ENCODE measurements at regions not wholly inside any gene's neighbourhood (a gene's known extent, or its start where the extent isn't known, plus 50 kb on each side); places are given as distances from the start of the nearest gene placed in this dataset.

DNA sequence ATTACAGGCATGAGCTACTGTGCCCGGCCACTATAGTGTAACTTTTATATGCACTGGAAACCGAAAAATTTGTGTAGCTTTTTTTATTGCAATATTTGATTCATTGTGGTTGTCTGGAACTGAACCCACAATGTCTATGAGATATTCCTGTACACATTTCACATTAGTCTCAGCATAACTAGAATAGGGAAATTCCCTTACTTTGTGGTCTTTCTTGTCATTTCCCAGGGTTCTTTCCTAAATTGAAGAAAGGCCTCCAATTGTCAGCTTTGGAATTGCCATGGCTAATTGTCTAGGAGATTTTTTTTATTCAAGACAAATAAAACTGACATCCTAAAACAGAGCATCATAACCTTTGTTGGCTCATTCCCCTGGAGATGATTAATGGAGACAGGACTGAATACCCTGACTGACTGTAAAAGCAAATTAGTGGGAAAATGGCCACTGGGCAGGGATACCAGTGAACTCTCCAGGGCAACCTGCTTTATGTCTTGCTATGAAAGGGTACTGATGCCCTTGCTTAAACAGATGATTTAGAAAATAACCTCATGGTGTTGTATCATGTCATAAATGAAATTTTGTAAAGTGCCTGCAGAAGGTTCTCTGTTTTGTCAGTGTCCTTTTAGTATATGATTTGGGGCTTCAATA, 576.9 kb downstream of the RFPL4B start:
- Histone ChIP-seq H3K4me2 (ENCODE audit: low read length) (no peak overlapping the region), H3K4me3 (ENCODE audit: low read depth, low read length, poor library complexity, severe bottlenecking) (no peak overlapping the region), H3K9me2 (ENCODE audit: low read depth, low read length) (no peaks in the 10 kb centered on the region), H3K9me3 (ENCODE audit: low read length) (no peaks in the 10 kb centered on the region), H3K9ac (ENCODE audit: low read length) (no peak overlapping the region), H3K27me3 (ENCODE audit: insufficient read depth, low read length) (no peaks in the 10 kb centered on the region), H4K20me1 (ENCODE audit: insufficient read depth, low read length) (no peaks in the 10 kb centered on the region), H3K4me1 (ENCODE audit: insufficient read depth, low read length, severe bottlenecking) (no peaks in the 10 kb centered on the region), H3K79me2 (ENCODE audit: insufficient read depth, low read length) (no peaks in the 10 kb centered on the region), H3K36me3 (ENCODE audit: insufficient read depth, low read length) (no peaks in the 10 kb centered on the region), H2AFZ (ENCODE audit: low read length) (no peak overlapping the region), H3F3A (ENCODE audit: insufficient read depth, low read length) (no peaks in the 10 kb centered on the region), H3K27ac (ENCODE audit: low read depth, low read length, poor library complexity, severe bottlenecking) (no peak overlapping the region)
- no peak for TF ChIP-seq EZH2 (IDR thresholded peaks at IDR 0.05; ENCODE audit: borderline replicate concordance, low read length)
- TF ChIP-seq, protein P1, sequence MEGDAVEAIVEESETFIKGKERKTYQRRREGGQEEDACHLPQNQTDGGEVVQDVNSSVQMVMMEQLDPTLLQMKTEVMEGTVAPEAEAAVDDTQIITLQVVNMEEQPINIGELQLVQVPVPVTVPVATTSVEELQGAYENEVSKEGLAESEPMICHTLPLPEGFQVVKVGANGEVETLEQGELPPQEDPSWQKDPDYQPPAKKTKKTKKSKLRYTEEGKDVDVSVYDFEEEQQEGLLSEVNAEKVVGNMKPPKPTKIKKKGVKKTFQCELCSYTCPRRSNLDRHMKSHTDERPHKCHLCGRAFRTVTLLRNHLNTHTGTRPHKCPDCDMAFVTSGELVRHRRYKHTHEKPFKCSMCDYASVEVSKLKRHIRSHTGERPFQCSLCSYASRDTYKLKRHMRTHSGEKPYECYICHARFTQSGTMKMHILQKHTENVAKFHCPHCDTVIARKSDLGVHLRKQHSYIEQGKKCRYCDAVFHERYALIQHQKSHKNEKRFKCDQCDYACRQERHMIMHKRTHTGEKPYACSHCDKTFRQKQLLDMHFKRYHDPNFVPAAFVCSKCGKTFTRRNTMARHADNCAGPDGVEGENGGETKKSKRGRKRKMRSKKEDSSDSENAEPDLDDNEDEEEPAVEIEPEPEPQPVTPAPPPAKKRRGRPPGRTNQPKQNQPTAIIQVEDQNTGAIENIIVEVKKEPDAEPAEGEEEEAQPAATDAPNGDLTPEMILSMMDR (IDR thresholded peaks at IDR 0.05; ENCODE audit: low read length): no peak

DNA sequence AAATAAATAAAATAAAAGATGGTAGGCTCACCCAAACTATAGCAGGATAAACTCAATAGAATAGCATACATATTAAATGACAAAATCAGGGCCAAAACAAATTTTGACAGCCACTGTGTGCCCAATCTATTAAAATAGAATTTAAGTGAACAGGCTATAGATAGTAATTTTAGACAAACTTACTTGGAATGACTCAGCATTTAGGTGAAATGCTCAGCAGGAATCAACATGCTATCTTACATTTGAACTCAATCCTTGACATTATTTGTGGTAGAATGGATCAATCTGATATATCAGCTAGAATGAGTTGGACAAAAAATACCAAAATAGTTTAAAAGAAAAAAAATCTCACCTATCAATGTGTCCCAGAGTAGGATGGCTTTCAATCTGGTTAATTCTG, 578.6 kb downstream of the RFPL4B start:
- no peak overlapping the region for H3K27ac ChIP-seq (ENCODE audit: low read depth, low read length, poor library complexity, severe bottlenecking)
- no peaks in the 10 kb centered on the region for H4K20me1 ChIP-seq (ENCODE audit: insufficient read depth, low read length)
- no peak overlapping the region for H3K4me3 ChIP-seq (ENCODE audit: low read depth, low read length, poor library complexity, severe bottlenecking)
- no peaks in the 10 kb centered on the region for H3K9me3 ChIP-seq (ENCODE audit: low read length)
- H2AFZ ChIP-seq (ENCODE audit: low read length): no peak overlapping the region
- H3F3A ChIP-seq (ENCODE audit: insufficient read depth, low read length): no peaks in the 10 kb centered on the region
- H3K9me2 ChIP-seq (ENCODE audit: low read depth, low read length): no peaks in the 10 kb centered on the region
- no peaks in the 10 kb centered on the region for H3K4me1 ChIP-seq (ENCODE audit: insufficient read depth, low read length, severe bottlenecking)
- H3K36me3 ChIP-seq (ENCODE audit: insufficient read depth, low read length): no peaks in the 10 kb centered on the region
- no peak overlapping the region for H3K9ac ChIP-seq (ENCODE audit: low read length)
- H3K27me3 ChIP-seq (ENCODE audit: insufficient read depth, low read length): no peaks in the 10 kb centered on the region
- TF ChIP-seq, protein P1 (IDR thresholded peaks at IDR 0.05; ENCODE audit: low read length): no peak
- no peak for TF ChIP-seq EZH2 (IDR thresholded peaks at IDR 0.05; ENCODE audit: borderline replicate concordance, low read length)
- H3K79me2 ChIP-seq (ENCODE audit: insufficient read depth, low read length): no peaks in the 10 kb centered on the region
- H3K4me2 ChIP-seq (ENCODE audit: low read length): no peak overlapping the region

DNA sequence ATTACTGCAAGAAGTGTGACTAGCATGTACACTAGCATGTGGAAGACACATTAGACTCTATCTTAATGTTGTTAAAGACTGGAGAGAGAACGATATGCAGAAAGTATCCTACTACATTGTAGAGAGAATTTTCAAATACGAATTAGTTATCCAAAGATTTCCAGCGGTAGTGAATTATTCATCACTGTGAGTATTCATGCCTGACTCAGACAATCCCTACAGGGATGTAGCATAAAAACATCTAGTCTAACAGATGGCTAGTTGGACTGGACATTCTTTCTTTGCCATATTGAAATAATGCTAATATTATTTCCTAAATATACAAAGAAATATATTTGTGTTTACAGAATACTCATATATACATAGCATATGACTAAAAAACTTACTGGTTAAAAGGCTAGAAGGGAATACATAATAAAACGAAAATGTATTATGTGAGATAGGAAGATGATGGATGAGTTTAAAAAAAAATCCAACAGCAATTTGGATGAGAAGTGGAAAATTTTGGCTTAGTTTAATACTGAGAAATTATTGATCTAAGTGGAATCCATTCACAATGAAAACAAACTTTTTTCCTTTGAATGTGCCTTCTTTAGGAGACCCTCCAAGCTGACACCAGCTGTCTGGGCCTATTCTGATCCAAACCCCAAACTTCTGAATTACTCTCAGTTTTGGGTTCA, 580.7 kb downstream of the RFPL4B start:
- H3K27ac ChIP-seq (ENCODE audit: low read depth, low read length, poor library complexity, severe bottlenecking): no peak overlapping the region
- no peak overlapping the region for H3K9ac ChIP-seq (ENCODE audit: low read length)
- H3F3A ChIP-seq (ENCODE audit: insufficient read depth, low read length): no peaks in the 10 kb centered on the region
- no peaks in the 10 kb centered on the region for H3K9me2 ChIP-seq (ENCODE audit: low read depth, low read length)
- no peak overlapping the region for H2AFZ ChIP-seq (ENCODE audit: low read length)
- TF ChIP-seq, protein P1 (IDR thresholded peaks at IDR 0.05; ENCODE audit: low read length): no peak
- no peak for TF ChIP-seq EZH2 (IDR thresholded peaks at IDR 0.05; ENCODE audit: borderline replicate concordance, low read length)
- no peaks in the 10 kb centered on the region for H3K9me3 ChIP-seq (ENCODE audit: low read length)
- H3K36me3 ChIP-seq (ENCODE audit: insufficient read depth, low read length): no peaks in the 10 kb centered on the region
- no peaks in the 10 kb centered on the region for H3K4me1 ChIP-seq (ENCODE audit: insufficient read depth, low read length, severe bottlenecking)
- H3K4me3 ChIP-seq (ENCODE audit: low read depth, low read length, poor library complexity, severe bottlenecking): no peak overlapping the region
- no peak overlapping the region for H3K4me2 ChIP-seq (ENCODE audit: low read length)
- H4K20me1 ChIP-seq (ENCODE audit: insufficient read depth, low read length): no peaks in the 10 kb centered on the region
- H3K79me2 ChIP-seq (ENCODE audit: insufficient read depth, low read length): no peaks in the 10 kb centered on the region
- H3K27me3 ChIP-seq (ENCODE audit: insufficient read depth, low read length): no peaks in the 10 kb centered on the region
